GM21515 (cell line): ENCODE measurements at regions not wholly inside any gene's neighbourhood (a gene's known extent, or its start where the extent isn't known, plus 50 kb on each side); places are given as distances from the start of the nearest gene placed in this dataset.

Source experiments
- ATAC-seq: cut with Tn5 transposase; IDR thresholded peaks from one replicate; pipeline ENCODE4 v1.9.1; 2021; ENCODE audit not compliant: unreplicated experiment

- no peak for ATAC-seq
Observed at GRCh38 chr5:145510769-145511168, 324.4 kb downstream of the PRELID2 start.

- ATAC-seq: no peak
Observed at GRCh38 chr5:145510324-145510723, 324.8 kb downstream of the PRELID2 start.

- ATAC-seq: no peak
Observed at GRCh38 chr5:145509336-145510136, 325.6 kb downstream of the PRELID2 start.

- ATAC-seq: no peak
Observed at GRCh38 chr5:145506185-145506850, 328.8 kb downstream of the PRELID2 start.

- ATAC-seq: no peak
Observed at GRCh38 chr5:145502906-145503305, 332.2 kb downstream of the PRELID2 start.

- no peak for ATAC-seq
Observed at GRCh38 chr5:145500710-145501109, 334.4 kb downstream of the PRELID2 start.

GRCh38 chr5:145499483-145499882 is 335.7 kb downstream of the PRELID2 start:
- ATAC-seq: no peak

GRCh38 chr5:145497052-145497451 is 338.1 kb downstream of the PRELID2 start:
- ATAC-seq: no peak

GRCh38 chr5:145495741-145496140 is 339.4 kb downstream of the PRELID2 start:
- ATAC-seq: no peak

GRCh38 chr5:145495196-145495595 is 339.9 kb downstream of the PRELID2 start:
- no peak for ATAC-seq

GRCh38 chr5:145493435-145493834 is 341.7 kb downstream of the PRELID2 start:
- ATAC-seq: no peak

GRCh38 chr5:145489516-145489915 is 345.6 kb downstream of the PRELID2 start:
- ATAC-seq: no peak

- no peak for ATAC-seq
Observed at GRCh38 chr5:145484158-145484557, 351.0 kb downstream of the PRELID2 start.

- ATAC-seq: no peak
Observed at GRCh38 chr5:145483212-145483611, 351.9 kb downstream of the PRELID2 start.

- no peak for ATAC-seq
Observed at GRCh38 chr5:145479857-145480256, 355.3 kb downstream of the PRELID2 start.

GRCh38 chr5:145479271-145479670 is 355.9 kb downstream of the PRELID2 start:
- ATAC-seq: no peak

GRCh38 chr5:145478651-145479050 is 356.5 kb downstream of the PRELID2 start:
- ATAC-seq: no peak

GRCh38 chr5:145473042-145473642 is 362.0 kb downstream of the PRELID2 start:
- ATAC-seq: no peak

GRCh38 chr5:145471831-145472612 is 363.1 kb downstream of the PRELID2 start:
- no peak for ATAC-seq

- ATAC-seq: no peak
Observed at GRCh38 chr5:145471026-145471425, 364.1 kb downstream of the PRELID2 start.

- ATAC-seq: no peak
Observed at GRCh38 chr5:145470396-145470979, 364.7 kb downstream of the PRELID2 start.
